HepG2 (cell line): ENCODE measurements at regions not wholly inside any gene's neighbourhood (a gene's known extent, or its start where the extent isn't known, plus 50 kb on each side); places are given as distances from the start of the nearest gene placed in this dataset.

Source experiments
- ATAC-seq: fragments of 200-7000 bp; cut with Tn5 transposase; 3 replicates; pipeline ENCODE4 v1.9.1; 2020; ENCODE audit warnings: mild to moderate bottlenecking, moderate library complexity
- BruUV-seq: library from RNA; stranded (reverse); fragments of 400-500 nt; replicated peaks from 2 replicates; lab custom pipeline; 2021; lab: Mats Ljungman, UMichigan
- CTCF ChIA-PET: fragments of 300-600 bp; formaldehyde crosslinking; extraction: SDS; loops from one replicate; lab custom pipeline; 2021; ENCODE audit warnings: low total read pairs, inconsistent platforms, low intra/inter-chr PET ratio; lab: Yijun Ruan, JAX
- POLR2A ChIA-PET: fragments of 350-600 bp; sonication (Branson Sonifier 250); formaldehyde crosslinking; loops from one replicate; lab custom pipeline; 2020; ENCODE audit warnings: antibody characterized with exemption, inconsistent platforms; lab: Yijun Ruan, JAX
- DNase-seq: peaks from one replicate; pipeline ENCODE4 v3.0.0-alpha.2; 2015; ENCODE audit warnings: low spot score
- FAIRE-seq: peaks from 3 replicates; lab custom pipeline; 2011; peaks lifted over from hg19 to GRCh38; lab: Jason Lieb, UNC
- H2AFZ ChIP-seq: one replicate; pipeline ENCODE4 v1.6.1; 2011; ENCODE audit warnings: low read length, inconsistent platforms
- H3K27ac ChIP-seq: fragments of 300-600 bp; 3 replicates; pipeline ENCODE4 v1.8.0; 2011; ENCODE audit warnings: mixed run types, mild to moderate bottlenecking, mixed read lengths, low read length, inconsistent platforms; ENCODE audit not compliant: insufficient read depth; ENCODE audit errors: extremely low read length
- H3K27me3 ChIP-seq, 2 experiments: fragments of 200-600 bp in 1 of 2; 2 replicates in 1 of 2; 3 replicates in 1 of 2; pipeline versions ENCODE4 v1.6.0 to v1.8.0; 2011; ENCODE audit warnings: low read length in 2 of 2, mild to moderate bottlenecking in 2 of 2, moderate library complexity in 2 of 2, inconsistent platforms in 1 of 2; ENCODE audit not compliant: insufficient read depth in 2 of 2, control insufficient read depth in 1 of 2
- H3K36me3 ChIP-seq, 2 experiments: fragments of 200-600 bp in 1 of 2; replicated peaks in 1 of 2; 2 replicates in 1 of 2; 3 replicates in 1 of 2; pipeline versions ENCODE4 v1.5.1 to v1.8.0; 2011; ENCODE audit warnings: low read length in 2 of 2, inconsistent platforms in 1 of 2; ENCODE audit not compliant: insufficient read depth in 2 of 2, control insufficient read depth in 1 of 2
- H3K4me1 ChIP-seq: 2 replicates; pipeline ENCODE4 v1.5.1; 2012; ENCODE audit warnings: low read length, inconsistent platforms; ENCODE audit not compliant: insufficient read depth
- H3K4me2 ChIP-seq: 2 replicates; pipeline ENCODE4 v1.6.0; 2011; ENCODE audit warnings: low read depth, low read length, inconsistent platforms
- H3K4me3 ChIP-seq, 3 experiments: fragments of 200-600 bp in 1 of 3; sonication (generic), shearing (Covaris generic) in 1 of 3; replicated peaks in 1 of 3; 2 replicates each; pipeline ENCODE4 v1.5.1; 2011 to 2016; ENCODE audit warnings: low read length in 3 of 3, inconsistent platforms in 2 of 3, low read depth in 2 of 3, mild to moderate bottlenecking in 2 of 3, control low read depth in 1 of 3, mixed read lengths in 1 of 3; ENCODE audit not compliant: insufficient read depth in 1 of 3
- H3K79me2 ChIP-seq: one replicate; pipeline ENCODE4 v1.6.1; 2011; ENCODE audit warnings: low read length, inconsistent platforms; ENCODE audit not compliant: insufficient read depth
- H3K9ac ChIP-seq: 2 replicates; pipeline ENCODE4 v1.6.0; 2011; ENCODE audit warnings: mild to moderate bottlenecking, low read depth, low read length, inconsistent platforms; ENCODE audit not compliant: insufficient read depth
- H3K9me3 ChIP-seq: 2 replicates; pipeline ENCODE4 v1.5.1; 2012; ENCODE audit warnings: mild to moderate bottlenecking, low read length
- H4K20me1 ChIP-seq: 2 replicates; pipeline ENCODE4 v1.6.0; 2011; ENCODE audit warnings: inconsistent platforms, mild to moderate bottlenecking, low read length, moderate library complexity; ENCODE audit not compliant: insufficient read depth
- ERF ChIP-seq: IDR thresholded peaks from 2 replicates; pipeline ENCODE4 v1.6.1; 2018; ENCODE audit warnings: missing biosample characterization, missing genetic modification reagents
- HNRNPK ChIP-seq: fragments of 200-400 bp; formaldehyde crosslinking; IDR thresholded peaks from 2 replicates; pipeline ENCODE4 v1.6.1; 2018; ENCODE audit warnings: low read length, low read depth, moderate library complexity, mild to moderate bottlenecking; ENCODE audit not compliant: poor library complexity, severe bottlenecking
- KDM1A ChIP-seq: IDR thresholded peaks from 2 replicates; pipeline ENCODE4 v1.6.1; 2016; ENCODE audit warnings: missing compliant biosample characterization
- MEIS1 ChIP-seq: sonication (generic); formaldehyde crosslinking; IDR thresholded peaks from 2 replicates; pipeline ENCODE4 v1.9.0; 2021; ENCODE audit warnings: mild to moderate bottlenecking, missing genetic modification reagents, moderate library complexity, borderline replicate concordance
- MIER3 ChIP-seq: IDR thresholded peaks from 2 replicates; pipeline ENCODE4 v1.6.1; 2016; ENCODE audit warnings: missing compliant biosample characterization, borderline replicate concordance
- NBN ChIP-seq: fragments of 450-650 bp; conservative IDR thresholded peaks from 2 replicates; pipeline ENCODE4 v1.6.1; 2017
- PHF20 ChIP-seq: sonication (generic); formaldehyde crosslinking; IDR thresholded peaks from 2 replicates; pipeline ENCODE4 v1.5.0; 2020; ENCODE audit warnings: mild to moderate bottlenecking, missing genetic modification reagents
- POLR2AphosphoS2 ChIP-seq: IDR thresholded peaks from 2 replicates; pipeline ENCODE4 v1.6.1; 2011; ENCODE audit warnings: low read depth, low read length, improper control_type of control experiment
- RELA ChIP-seq: sonication (generic); formaldehyde crosslinking; IDR thresholded peaks from 2 replicates; pipeline ENCODE4 v1.4.0; 2020; ENCODE audit warnings: missing genetic modification reagents
- RXRB ChIP-seq: IDR thresholded peaks from 2 replicates; pipeline ENCODE4 v1.6.1; 2016; ENCODE audit warnings: borderline replicate concordance, missing genetic modification reagents, missing compliant biosample characterization
- TARDBP ChIP-seq: sonication (generic); formaldehyde crosslinking; IDR thresholded peaks from 2 replicates; pipeline ENCODE4 v1.8.0; 2022; ENCODE audit warnings: mild to moderate bottlenecking, missing genetic modification reagents
- TOPORS ChIP-seq: sonication (generic); formaldehyde crosslinking; IDR thresholded peaks from 2 replicates; pipeline ENCODE4 v1.8.0; 2023; ENCODE audit warnings: mild to moderate bottlenecking, missing genetic modification reagents
- ZMAT3 ChIP-seq: sonication (generic); formaldehyde crosslinking; conservative IDR thresholded peaks from 2 replicates; pipeline ENCODE4 v1.7.0; 2021; ENCODE audit warnings: missing genetic modification reagents
- ZNF251 ChIP-seq: sonication (generic); formaldehyde crosslinking; IDR thresholded peaks from 2 replicates; pipeline ENCODE4 v1.9.0; 2021; ENCODE audit warnings: mild to moderate bottlenecking, missing genetic modification reagents
- ZNF34 ChIP-seq: sonication (generic); formaldehyde crosslinking; IDR thresholded peaks from 2 replicates; pipeline ENCODE4 v1.4.0; 2020; ENCODE audit warnings: mild to moderate bottlenecking, missing genetic modification reagents, borderline replicate concordance
- ZNF558 ChIP-seq: sonication (generic); formaldehyde crosslinking; IDR thresholded peaks from 2 replicates; pipeline ENCODE4 v1.9.0; 2022; ENCODE audit warnings: mild to moderate bottlenecking, missing genetic modification reagents, borderline replicate concordance
- ZNF7 ChIP-seq: IDR thresholded peaks from 2 replicates; pipeline ENCODE4 v1.6.1; 2016; ENCODE audit warnings: missing biosample characterization, missing genetic modification reagents
- ZNF883 ChIP-seq: sonication (generic); formaldehyde crosslinking; IDR thresholded peaks from 2 replicates; pipeline ENCODE4 v1.5.1; 2020; ENCODE audit warnings: mild to moderate bottlenecking, missing genetic modification reagents; ENCODE audit errors: not compliant biosample characterization
- WGBS: methylation state at CpG from one replicate; pipeline ENCODE4 v1.1.6; 2017; ENCODE audit warnings: low lambda C conversion rate; 5-methylcytosine and 5-hydroxymethylcytosine counted together
- in situ Hi-C: cut with HindIII; loops from 2 replicates; pipeline ENCODE4 v1.10.0; 2017; ENCODE audit warnings: low pct_unique_long_range_greater_than_20kb; ENCODE audit not compliant: extremely low pct_ligation_motif_present
- intact Hi-C: fragments of 100-400 bp; cut with micrococcal nuclease; formaldehyde crosslinking; loops from one replicate; pipeline ENCODE4 v1.10.0; 2022; ENCODE audit not compliant: unreplicated experiment
- TF ChIP-seq, protein P1 (sequence below): sonication (generic); formaldehyde crosslinking; IDR thresholded peaks from 2 replicates; pipeline ENCODE4 v1.4.0; 2020; ENCODE audit warnings: mild to moderate bottlenecking, missing genetic modification reagents
- TF ChIP-seq, protein P2 (sequence below): fragments of 450-650 bp; IDR thresholded peaks from 2 replicates; pipeline ENCODE4 v1.6.1; 2017

DNA sequence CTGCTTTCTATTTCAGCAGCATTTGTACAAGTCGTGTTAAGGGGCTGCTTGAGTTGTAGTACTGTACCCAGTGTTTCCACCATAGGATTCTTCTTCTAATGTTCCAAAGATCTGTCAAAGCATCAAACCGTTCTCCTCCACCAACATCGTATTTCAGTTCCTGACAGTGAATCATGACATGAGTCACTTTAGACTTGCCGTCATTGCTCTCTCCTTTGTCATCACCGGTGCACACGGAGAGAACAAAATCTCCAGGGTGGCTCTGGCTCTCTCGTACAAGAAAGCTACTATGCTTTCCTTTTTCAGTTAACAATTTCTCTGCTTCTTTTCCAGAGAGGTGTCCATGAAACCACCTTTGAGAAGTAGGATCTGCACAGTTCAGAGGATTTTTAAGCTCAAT is 270.9 kb upstream of the CCDC54 start:
- Histone ChIP-seq H2AFZ (no peak overlapping the region), H3K4me2 (no peak overlapping the region)
- in situ Hi-C loops, result no loop called here

More for the DNA sequence above, 270.9 kb upstream of the CCDC54 start:
- Histone ChIP-seq H3K9ac (no peak overlapping the region), H3K4me1 (no peaks in the 10 kb centered on the region), H4K20me1 (no peaks in the 10 kb centered on the region), H3K27me3 (no peaks in the 10 kb centered on the region), H3K27ac (no peak overlapping the region), H3K79me2 (no peaks in the 10 kb centered on the region), H3K9me3 (peaks cover 9% of the 10 kb centered on the region), H3K4me3 (no peak overlapping the region), H3K36me3 (no peaks in the 10 kb centered on the region)
- 39% methylated on average over 7 of the region's 7 CpGs for WGBS
- TF ChIP-seq ZNF251 (no peak), ERF (CRISPR knock-in tag) (no peak), ZNF558 (CRISPR knock-in tag) (no peak), RXRB (CRISPR knock-in tag) (no peak), ZNF883 (no peak), ZNF7 (CRISPR knock-in tag) (no peak), POLR2AphosphoS2 (no peak), HNRNPK (no peak), TARDBP (CRISPR knock-in tag) (no peak), NBN (no peak), ZMAT3 (no peak), MEIS1 (no peak), MIER3 (CRISPR knock-in tag) (no peak), RELA (CRISPR knock-in tag) (no peak), TOPORS (CRISPR knock-in tag) (no peak), KDM1A (CRISPR knock-in tag) (no peak), ZNF34 (CRISPR knock-in tag) (no peak), PHF20 (no peak)
- TF ChIP-seq, protein P1, sequence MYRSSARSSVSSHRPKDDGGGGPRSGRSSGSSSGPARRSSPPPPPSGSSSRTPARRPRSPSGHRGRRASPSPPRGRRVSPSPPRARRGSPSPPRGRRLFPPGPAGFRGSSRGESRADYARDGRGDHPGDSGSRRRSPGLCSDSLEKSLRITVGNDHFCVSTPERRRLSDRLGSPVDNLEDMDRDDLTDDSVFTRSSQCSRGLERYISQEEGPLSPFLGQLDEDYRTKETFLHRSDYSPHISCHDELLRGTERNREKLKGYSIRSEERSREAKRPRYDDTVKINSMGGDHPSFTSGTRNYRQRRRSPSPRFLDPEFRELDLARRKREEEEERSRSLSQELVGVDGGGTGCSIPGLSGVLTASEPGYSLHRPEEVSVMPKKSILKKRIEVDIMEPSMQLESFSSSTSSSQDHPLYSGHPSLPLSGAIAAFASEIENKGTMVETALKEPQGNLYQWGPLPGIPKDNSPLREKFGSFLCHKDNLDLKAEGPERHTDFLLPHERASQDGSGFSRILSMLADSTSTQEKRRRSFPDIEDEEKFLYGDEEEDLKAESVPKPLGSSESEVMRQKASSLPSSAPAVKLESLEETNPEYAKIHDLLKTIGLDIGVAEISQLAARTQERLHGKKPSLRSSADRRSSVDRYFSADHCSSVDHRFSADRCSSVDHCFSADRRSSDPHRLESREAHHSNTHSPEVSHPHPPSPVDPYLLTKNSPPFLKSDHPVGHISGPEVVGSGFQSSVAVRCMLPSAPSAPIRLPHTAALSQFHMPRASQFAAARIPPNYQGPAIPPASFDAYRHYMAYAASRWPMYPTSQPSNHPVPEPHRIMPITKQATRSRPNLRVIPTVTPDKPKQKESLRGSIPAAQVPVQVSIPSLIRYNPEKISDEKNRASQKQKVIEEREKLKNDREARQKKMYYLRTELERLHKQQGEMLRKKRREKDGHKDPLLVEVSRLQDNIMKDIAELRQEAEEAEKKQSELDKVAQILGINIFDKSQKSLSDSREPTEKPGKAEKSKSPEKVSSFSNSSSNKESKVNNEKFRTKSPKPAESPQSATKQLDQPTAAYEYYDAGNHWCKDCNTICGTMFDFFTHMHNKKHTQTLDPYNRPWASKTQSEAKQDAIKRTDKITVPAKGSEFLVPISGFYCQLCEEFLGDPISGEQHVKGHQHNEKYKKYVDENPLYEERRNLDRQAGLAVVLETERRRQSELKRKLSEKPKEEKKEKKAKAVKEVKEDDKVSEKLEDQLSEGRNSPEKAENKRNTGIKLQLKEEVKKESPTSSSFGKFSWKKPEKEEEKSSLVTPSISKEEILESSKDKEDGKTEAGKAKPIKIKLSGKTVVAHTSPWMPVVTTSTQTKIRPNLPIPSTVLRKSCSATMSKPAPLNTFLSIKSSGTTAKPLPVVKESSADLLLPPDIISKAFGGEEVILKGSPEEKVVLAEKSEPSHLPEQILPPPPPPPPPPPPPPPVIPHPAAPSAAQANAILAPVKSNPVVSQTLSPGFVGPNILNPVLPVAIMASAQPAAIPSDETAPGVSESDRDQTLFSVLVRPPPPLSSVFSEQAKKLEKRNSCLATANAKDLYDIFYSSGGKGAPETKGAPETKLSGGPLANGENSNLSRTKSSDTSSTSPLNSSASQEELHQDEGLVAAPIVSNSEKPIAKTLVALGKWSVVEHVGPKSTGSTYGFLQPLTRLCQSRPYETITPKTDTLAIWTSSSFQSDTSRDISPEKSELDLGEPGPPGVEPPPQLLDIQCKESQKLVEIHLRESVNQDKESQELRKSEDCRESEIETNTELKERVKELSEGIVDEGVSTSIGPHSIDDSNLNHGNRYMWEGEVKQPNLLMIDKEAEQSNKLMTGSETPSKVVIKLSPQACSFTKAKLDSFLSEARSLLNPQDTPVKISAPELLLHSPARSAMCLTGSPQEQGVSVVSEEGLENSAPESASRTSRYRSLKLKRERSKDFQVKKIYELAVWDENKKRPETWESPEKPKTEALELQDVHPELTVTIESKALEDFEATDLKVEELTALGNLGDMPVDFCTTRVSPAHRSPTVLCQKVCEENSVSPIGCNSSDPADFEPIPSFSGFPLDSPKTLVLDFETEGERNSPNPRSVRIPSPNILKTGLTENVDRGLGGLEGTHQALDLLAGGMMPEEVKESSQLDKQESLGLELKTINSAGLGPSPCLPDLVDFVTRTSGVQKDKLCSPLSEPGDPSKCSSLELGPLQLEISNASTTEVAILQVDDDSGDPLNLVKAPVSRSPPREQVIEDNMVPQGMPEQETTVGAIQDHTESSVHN, result no peak
- TF ChIP-seq, protein P2, sequence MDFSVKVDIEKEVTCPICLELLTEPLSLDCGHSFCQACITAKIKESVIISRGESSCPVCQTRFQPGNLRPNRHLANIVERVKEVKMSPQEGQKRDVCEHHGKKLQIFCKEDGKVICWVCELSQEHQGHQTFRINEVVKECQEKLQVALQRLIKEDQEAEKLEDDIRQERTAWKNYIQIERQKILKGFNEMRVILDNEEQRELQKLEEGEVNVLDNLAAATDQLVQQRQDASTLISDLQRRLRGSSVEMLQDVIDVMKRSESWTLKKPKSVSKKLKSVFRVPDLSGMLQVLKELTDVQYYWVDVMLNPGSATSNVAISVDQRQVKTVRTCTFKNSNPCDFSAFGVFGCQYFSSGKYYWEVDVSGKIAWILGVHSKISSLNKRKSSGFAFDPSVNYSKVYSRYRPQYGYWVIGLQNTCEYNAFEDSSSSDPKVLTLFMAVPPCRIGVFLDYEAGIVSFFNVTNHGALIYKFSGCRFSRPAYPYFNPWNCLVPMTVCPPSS, result no peak
- FAIRE-seq (no peak), DNase-seq (no peak), ATAC-seq (no peak)
- intact Hi-C loops, result no loop called here
- POLR2A ChIA-PET, result no interaction called here
- no TSS peak for BruUV-seq
- CTCF ChIA-PET, result no interaction called here
